MV-4-11 (cell line): ENCODE measurements at regions not wholly inside any gene's neighbourhood (a gene's known extent, or its start where the extent isn't known, plus 50 kb on each side); places are given as distances from the start of the nearest gene placed in this dataset.
A peak's percentile ranks its signal among the peaks of the same experiment; 100 is the strongest.
"Not testable (repeated sequence)": the region's sequence is repeated elsewhere in the genome, so short reads cannot be mapped to it uniquely, and the experiment has no call there.

ENCODE experiments used
- DNase-seq: peaks from one replicate; lab custom pipeline; 2025; lab: John Stamatoyannopoulos, UW

- DNase-seq: no peak
These were observed 59.3 kb downstream of the OXGR1 start for GRCh38 chr13:96934889-96935489.

GRCh38 chr13:96925916-96926628 is 68.2 kb downstream of the OXGR1 start:
- no peak for DNase-seq

DNA sequence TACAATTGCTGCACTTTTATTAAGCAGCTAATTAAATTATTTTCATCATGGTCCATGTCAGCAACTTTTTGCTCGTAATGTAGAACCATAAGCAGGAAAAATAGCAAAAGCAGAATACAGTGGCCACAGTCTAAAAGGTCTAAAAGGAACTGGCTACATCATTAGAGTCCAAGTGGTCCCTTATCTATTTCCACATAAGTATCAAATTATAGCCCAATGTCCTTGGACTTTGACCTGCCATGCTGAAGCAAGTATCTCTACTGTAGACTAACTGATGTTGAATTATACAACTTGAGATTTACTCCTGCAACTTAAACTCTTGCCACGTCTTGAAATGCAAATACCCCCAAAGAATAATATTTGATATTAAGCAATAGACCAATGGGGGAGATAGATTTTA is 68.8 kb downstream of the OXGR1 start:
- no peak for DNase-seq

DNA sequence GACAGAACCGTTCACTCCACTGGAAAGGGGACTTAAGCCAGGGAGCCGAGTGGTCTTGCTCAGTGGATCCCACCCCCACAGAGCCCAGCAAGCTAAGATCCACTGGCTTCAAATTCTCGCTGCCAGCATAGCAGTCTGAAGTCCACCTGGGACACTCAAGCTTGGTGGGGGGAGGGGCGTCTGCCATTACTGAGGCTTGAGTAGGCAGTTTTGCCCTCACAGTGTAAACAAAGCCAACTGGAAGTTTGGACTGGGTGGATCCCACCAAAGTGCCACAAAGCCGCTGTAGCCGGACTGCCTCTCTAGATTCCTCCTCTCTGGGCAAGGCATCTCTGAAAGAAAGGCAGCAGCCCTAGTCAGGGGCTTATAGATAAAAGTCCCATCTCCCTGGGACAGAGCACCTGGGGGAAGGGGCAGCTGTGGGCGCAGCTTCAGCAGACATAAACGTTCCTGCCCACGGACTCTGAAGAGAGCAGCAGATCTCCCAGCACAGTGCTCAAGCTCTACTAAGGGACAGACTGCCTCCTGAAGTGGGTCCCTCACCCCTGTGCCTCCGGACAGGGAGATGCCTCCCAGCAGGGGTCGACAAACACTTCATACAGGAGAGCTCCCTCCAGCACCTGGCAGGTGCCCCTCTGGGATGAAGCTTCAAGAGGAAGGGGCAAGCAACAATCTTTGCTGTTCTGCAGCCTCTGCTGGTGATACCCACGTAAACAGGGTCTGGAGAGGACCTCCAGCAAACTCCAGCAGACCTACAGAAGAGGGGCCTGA is 75.2 kb downstream of the OXGR1 start:
- DNase-seq: not testable (repeated sequence)

DNA sequence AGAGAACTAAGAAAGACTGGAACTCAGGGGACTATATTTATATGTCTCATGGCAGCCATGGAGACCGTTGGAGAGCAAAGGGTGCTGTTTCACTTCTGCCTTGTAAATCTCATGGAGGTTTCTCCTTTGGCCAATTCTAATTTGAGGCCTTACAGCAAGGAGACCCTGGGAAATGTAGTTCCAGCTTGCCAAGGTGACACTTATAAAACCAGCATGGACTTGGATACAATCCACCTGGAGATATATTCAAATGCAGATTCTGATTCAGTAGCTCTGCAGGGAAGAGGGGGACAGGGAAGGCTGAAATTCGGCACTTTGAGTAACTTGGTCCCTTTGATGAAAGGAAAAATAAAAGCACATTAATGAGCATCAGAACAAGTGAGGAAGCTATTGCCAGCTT is 90.0 kb downstream of the OXGR1 start:
- DNase-seq: peak; percentile 53

GRCh38 chr13:96903085-96903484 is 91.2 kb downstream of the OXGR1 start:
- no peak for DNase-seq

GRCh38 chr13:96900986-96901385 is 93.3 kb downstream of the OXGR1 start:
- no peak for DNase-seq

DNA sequence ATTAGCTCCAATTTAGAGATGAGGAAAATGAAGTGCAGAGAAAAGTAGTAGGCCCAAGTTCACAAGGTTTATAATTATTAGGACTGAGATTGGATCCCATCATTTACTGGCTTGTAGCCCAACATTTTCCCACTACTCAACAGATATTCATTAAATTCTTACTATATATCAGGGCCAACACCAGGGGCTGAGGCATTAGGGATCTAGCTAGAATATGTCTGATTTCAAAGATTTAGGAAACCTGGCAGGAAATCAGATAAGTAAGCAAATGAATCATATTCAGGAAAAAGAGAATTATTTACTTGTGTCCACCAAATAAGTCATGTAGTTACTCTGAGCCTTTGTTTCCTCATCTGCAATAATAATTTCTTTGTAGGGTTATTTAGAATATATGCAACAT is 94.3 kb downstream of the OXGR1 start:
- no peak for DNase-seq

DNA sequence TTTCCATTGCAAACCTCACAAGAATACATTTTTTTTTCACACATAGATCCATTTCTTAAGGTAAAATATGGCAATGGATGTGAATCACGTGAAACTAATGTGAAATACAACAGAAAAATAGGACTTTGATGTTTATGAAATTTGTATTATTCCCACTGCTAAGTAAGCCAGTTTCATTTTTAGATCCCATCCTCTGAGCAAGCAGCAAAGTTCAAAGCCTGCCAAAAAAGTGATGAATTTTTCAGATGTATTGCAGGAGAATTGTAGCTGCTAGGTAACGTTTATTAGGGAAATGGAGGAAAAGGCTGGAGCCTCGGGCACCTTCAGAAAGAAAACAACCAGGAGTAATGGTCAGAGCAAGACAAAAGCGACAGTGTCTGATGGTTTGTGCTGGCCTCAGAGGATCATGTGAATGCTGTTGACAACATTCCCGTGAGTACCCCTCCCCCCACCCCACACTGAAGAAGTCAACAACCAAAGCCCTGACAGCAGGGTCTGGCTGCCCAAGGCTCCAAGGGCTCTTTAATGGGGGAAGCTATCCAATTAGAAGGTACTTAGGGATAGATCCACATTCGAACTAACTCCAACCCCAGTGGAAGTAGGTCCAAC is 95.5 kb downstream of the OXGR1 start:
- no peak for DNase-seq

GRCh38 chr13:96898212-96898611 is 96.1 kb downstream of the OXGR1 start:
- no peak for DNase-seq
